SK-N-SH (cell line): ENCODE measurements at regions not wholly inside any gene's neighbourhood (a gene's known extent, or its start where the extent isn't known, plus 50 kb on each side); places are given as distances from the start of the nearest gene placed in this dataset.

Experiments
- CTCF ChIA-PET: fragments of 300-600, 350-600 bp; formaldehyde crosslinking; extraction: SDS; loops from one replicate; lab custom pipeline; 2021; lab: Yijun Ruan, JAX
- POLR2A ChIA-PET: fragments of 350-600 bp; sonication (Branson Sonifier 250); formaldehyde crosslinking; extraction: SDS; loops from one replicate; lab custom pipeline; 2020; ENCODE audit warnings: antibody characterized with exemption, inconsistent platforms; lab: Yijun Ruan, JAX
- DNase-seq: peaks from one replicate; pipeline ENCODE4 v3.0.0; 2012
- H2AFZ ChIP-seq: fragments of 200-600 bp; sonication (generic); 2 replicates; pipeline ENCODE4 v1.8.1; 2016; ENCODE audit warnings: antibody characterized with exemption, mild to moderate bottlenecking, low read depth
- H3F3A ChIP-seq: fragments of 200-600 bp; sonication (generic); replicated peaks from 2 replicates; pipeline ENCODE3; 2016; ENCODE audit warnings: antibody characterized with exemption, mild to moderate bottlenecking; ENCODE audit not compliant: insufficient read depth
- H3K27ac ChIP-seq, 2 experiments: fragments of 200-500 bp in 1 of 2; fragments of 200-600 bp in 1 of 2; sonication (Bioruptor generic) in 1 of 2; sonication (generic), shearing (Covaris generic) in 1 of 2; 2 replicates each; pipeline versions ENCODE4 v1.5.1 to v1.6.1; 2014 to 2016; ENCODE audit warnings: low read depth in 2 of 2, inconsistent platforms in 1 of 2, low read length in 1 of 2, mild to moderate bottlenecking in 1 of 2, mixed read lengths in 1 of 2
- H3K27me3 ChIP-seq: fragments of 200-600 bp; sonication (generic), shearing (Covaris generic); 2 replicates; pipeline ENCODE4 v1.6.1; 2016; ENCODE audit warnings: mixed run types; ENCODE audit not compliant: insufficient read depth
- H3K36me3 ChIP-seq, 2 experiments: fragments of 200-500 bp in 1 of 2; fragments of 200-600 bp in 1 of 2; sonication (Bioruptor generic) in 1 of 2; sonication (generic) in 1 of 2; replicated peaks in 1 of 2; 2 replicates each; pipeline versions ENCODE3 to v1.5.1; 2014 to 2016; ENCODE audit warnings: low read length in 1 of 2, mild to moderate bottlenecking in 1 of 2; ENCODE audit not compliant: insufficient read depth in 2 of 2, control insufficient read depth in 1 of 2
- H3K4me1 ChIP-seq, 2 experiments: fragments of 200-500 bp in 1 of 2; fragments of 200-600 bp in 1 of 2; sonication (Bioruptor generic) in 1 of 2; sonication (generic), shearing (Covaris generic) in 1 of 2; 2 replicates each; pipeline versions ENCODE4 v1.5.1 to v1.6.1; 2014 to 2016; ENCODE audit warnings: low read depth in 1 of 2, low read length in 1 of 2, mixed run types in 1 of 2; ENCODE audit not compliant: insufficient read depth in 2 of 2, control insufficient read depth in 1 of 2
- H3K4me2 ChIP-seq: fragments of 200-600 bp; sonication (generic), shearing (Covaris generic); 2 replicates; pipeline ENCODE4 v1.6.1; 2017; ENCODE audit warnings: mixed run types
- H3K4me3 ChIP-seq, 2 experiments: fragments of 200-500 bp in 1 of 2; fragments of 200-600 bp in 1 of 2; sonication (Bioruptor generic) in 1 of 2; sonication (generic), shearing (Covaris generic) in 1 of 2; 2 replicates each; pipeline versions ENCODE4 v1.5.1 to v1.8.1; 2014 to 2016; ENCODE audit warnings: low read depth in 2 of 2, inconsistent platforms in 1 of 2, low read length in 1 of 2, mild to moderate bottlenecking in 1 of 2, mixed read lengths in 1 of 2, moderate library complexity in 1 of 2
- H3K79me2 ChIP-seq: fragments of 200-600 bp; sonication (generic); 2 replicates; pipeline ENCODE4 v1.8.1; 2017; ENCODE audit warnings: mild to moderate bottlenecking; ENCODE audit not compliant: insufficient read depth
- H3K9ac ChIP-seq: fragments of 200-600 bp; sonication (generic); 2 replicates; pipeline ENCODE4 v1.6.1; 2017; ENCODE audit warnings: mixed run types
- H3K9me2 ChIP-seq: fragments of 200-600 bp; sonication (generic); 2 replicates; pipeline ENCODE4 v1.6.1; 2017; ENCODE audit warnings: mixed run types
- H3K9me3 ChIP-seq: fragments of 200-600 bp; sonication (generic); 2 replicates; pipeline ENCODE4 v1.6.1; 2017; ENCODE audit warnings: mixed run types, mild to moderate bottlenecking, moderate library complexity
- H4K20me1 ChIP-seq: fragments of 200-600 bp; sonication (generic); 2 replicates; pipeline ENCODE4 v1.6.1; 2017; ENCODE audit warnings: mild to moderate bottlenecking, mixed run types; ENCODE audit not compliant: insufficient read depth
- CHD2 ChIP-seq: fragments of 150-350 bp; IDR thresholded peaks from 2 replicates; pipeline ENCODE4 v1.6.1; 2018; ENCODE audit warnings: low read length; ENCODE audit not compliant: partially characterized antibody
- ELF1 ChIP-seq: IDR thresholded peaks from 2 replicates; pipeline ENCODE4 v1.4.0; 2012
- EZH2phosphoT487 ChIP-seq: fragments of 200-600 bp; sonication (generic); IDR thresholded peaks from 2 replicates; pipeline ENCODE4 v1.6.1; 2017; ENCODE audit warnings: low read depth, mixed run types, mild to moderate bottlenecking, antibody characterized with exemption, moderate library complexity, borderline replicate concordance
- GABPA ChIP-seq: IDR thresholded peaks from 2 replicates; pipeline ENCODE4 v1.4.0; 2012; ENCODE audit warnings: low read depth, mild to moderate bottlenecking
- GATA2 ChIP-seq: sonication (generic); formaldehyde crosslinking; IDR thresholded peaks from 2 replicates; pipeline ENCODE4 v1.5.0; 2020; ENCODE audit warnings: mild to moderate bottlenecking, missing genetic modification reagents
- MEF2A ChIP-seq: IDR thresholded peaks from 2 replicates; pipeline ENCODE4 v1.4.0; 2012; ENCODE audit warnings: low read depth, borderline replicate concordance
- NFIC ChIP-seq: IDR thresholded peaks from 2 replicates; pipeline ENCODE4 v1.4.0; 2012; ENCODE audit warnings: borderline replicate concordance
- NRF1 ChIP-seq: IDR thresholded peaks from 2 replicates; pipeline ENCODE4 v1.6.1; 2012; ENCODE audit warnings: low read depth, mild to moderate bottlenecking, low read length
- RAD21 ChIP-seq: IDR thresholded peaks from 2 replicates; pipeline ENCODE4 v1.6.1; 2012; ENCODE audit warnings: mild to moderate bottlenecking, low read length
- SIN3A ChIP-seq: IDR thresholded peaks from 2 replicates; pipeline ENCODE4 v1.6.1; 2012; ENCODE audit warnings: low read depth, mild to moderate bottlenecking, low read length, moderate library complexity, borderline replicate concordance
- SMC3 ChIP-seq: IDR thresholded peaks from 2 replicates; pipeline ENCODE4 v1.6.1; 2012; ENCODE audit warnings: low read depth, low read length, improper control_type of control experiment
- TAF1 ChIP-seq: IDR thresholded peaks from 2 replicates; pipeline ENCODE4 v1.6.1; 2012; ENCODE audit warnings: low read depth, mild to moderate bottlenecking, low read length, moderate library complexity, borderline replicate concordance
- TCF12 ChIP-seq: IDR thresholded peaks from 2 replicates; pipeline ENCODE4 v1.4.0; 2012
- WGBS: methylation state at CpG from one replicate; pipeline ENCODE4 v1.1.6; 2017; ENCODE audit warnings: low lambda C conversion rate; 5-methylcytosine and 5-hydroxymethylcytosine counted together
- TF ChIP-seq, protein P1 (sequence below): IDR thresholded peaks from 2 replicates; pipeline ENCODE4; 2012
- TF ChIP-seq, protein P2 (sequence below): IDR thresholded peaks from 2 replicates; pipeline ENCODE4 v1.4.0; 2012; ENCODE audit warnings: low read depth, borderline replicate concordance
- TF ChIP-seq, protein P3 (sequence below): IDR thresholded peaks from 2 replicates; pipeline ENCODE4 v1.4.0; 2012; ENCODE audit warnings: low read depth
- TF ChIP-seq, protein P4 (sequence below): fragments of 200-600 bp; sonication (generic); IDR thresholded peaks from 2 replicates; pipeline ENCODE4 v1.6.1; 2017; ENCODE audit warnings: antibody characterized with exemption, mild to moderate bottlenecking, moderate library complexity

DNA sequence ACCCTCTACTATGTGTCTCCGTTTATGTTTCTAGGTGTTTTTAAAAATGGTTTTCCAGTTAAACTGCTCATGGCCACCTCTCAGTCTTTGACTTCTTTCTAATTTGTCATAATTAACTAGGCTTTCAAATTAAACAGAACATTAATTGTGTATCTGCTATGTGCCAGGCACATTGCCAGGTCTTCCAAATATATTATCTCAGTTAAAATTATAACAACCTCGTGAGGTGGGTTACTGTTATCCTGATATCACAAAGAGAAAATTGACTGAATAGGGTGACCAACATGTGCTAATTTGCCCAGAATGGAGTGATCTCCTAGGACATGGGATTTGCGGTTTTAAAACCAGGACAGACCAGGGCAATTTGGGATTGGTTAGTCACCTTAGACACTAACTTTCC, 222.4 kb upstream of the TLE3 start:
- ChIA-PET CTCF (no interaction called here), POLR2A (no interaction called here)
- Histone ChIP-seq H3K79me2 (no peaks in the 10 kb centered on the region), H3K27me3 (no peaks in the 10 kb centered on the region), H4K20me1 (no peaks in the 10 kb centered on the region), H3K9me3 (no peaks in the 10 kb centered on the region), H2AFZ (no peak overlapping the region), H3K27ac (peak overlapping the region in 1 of 2 experiments; percentile 92; a peak in 1 of 4 replicates), H3K36me3 (no peaks in the 10 kb centered on the region), H3F3A (peaks cover 15% of the 10 kb centered on the region), H3K4me1 (peaks cover 24 to 61% of the 10 kb centered on the region in 2 experiments), H3K9ac (no peak overlapping the region), H3K4me2 (no peak overlapping the region; the same call in 1 of the 2 replicates), H3K9me2 (no peaks in the 10 kb centered on the region), H3K4me3 (no peak overlapping the region)
- no peak for DNase-seq
- TF ChIP-seq NRF1 (no peak), SMC3 (no peak), TCF12 (no peak), EZH2phosphoT487 (no peak), NFIC (no peak), MEF2A (no peak), SIN3A (no peak), CHD2 (no peak), GATA2 (CRISPR knock-in tag) (no peak), TAF1 (no peak), ELF1 (no peak), GABPA (no peak), RAD21 (no peak)
- TF ChIP-seq, protein P1, sequence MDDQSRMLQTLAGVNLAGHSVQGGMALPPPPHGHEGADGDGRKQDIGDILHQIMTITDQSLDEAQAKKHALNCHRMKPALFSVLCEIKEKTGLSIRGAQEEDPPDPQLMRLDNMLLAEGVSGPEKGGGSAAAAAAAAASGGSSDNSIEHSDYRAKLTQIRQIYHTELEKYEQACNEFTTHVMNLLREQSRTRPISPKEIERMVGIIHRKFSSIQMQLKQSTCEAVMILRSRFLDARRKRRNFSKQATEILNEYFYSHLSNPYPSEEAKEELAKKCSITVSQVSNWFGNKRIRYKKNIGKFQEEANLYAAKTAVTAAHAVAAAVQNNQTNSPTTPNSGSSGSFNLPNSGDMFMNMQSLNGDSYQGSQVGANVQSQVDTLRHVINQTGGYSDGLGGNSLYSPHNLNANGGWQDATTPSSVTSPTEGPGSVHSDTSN, result no peak
- TF ChIP-seq, protein P2, sequence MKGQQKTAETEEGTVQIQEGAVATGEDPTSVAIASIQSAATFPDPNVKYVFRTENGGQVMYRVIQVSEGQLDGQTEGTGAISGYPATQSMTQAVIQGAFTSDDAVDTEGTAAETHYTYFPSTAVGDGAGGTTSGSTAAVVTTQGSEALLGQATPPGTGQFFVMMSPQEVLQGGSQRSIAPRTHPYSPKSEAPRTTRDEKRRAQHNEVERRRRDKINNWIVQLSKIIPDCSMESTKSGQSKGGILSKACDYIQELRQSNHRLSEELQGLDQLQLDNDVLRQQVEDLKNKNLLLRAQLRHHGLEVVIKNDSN, result no peak
- TF ChIP-seq, protein P3, sequence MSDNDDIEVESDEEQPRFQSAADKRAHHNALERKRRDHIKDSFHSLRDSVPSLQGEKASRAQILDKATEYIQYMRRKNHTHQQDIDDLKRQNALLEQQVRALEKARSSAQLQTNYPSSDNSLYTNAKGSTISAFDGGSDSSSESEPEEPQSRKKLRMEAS, result no peak
- TF ChIP-seq, protein P4, sequence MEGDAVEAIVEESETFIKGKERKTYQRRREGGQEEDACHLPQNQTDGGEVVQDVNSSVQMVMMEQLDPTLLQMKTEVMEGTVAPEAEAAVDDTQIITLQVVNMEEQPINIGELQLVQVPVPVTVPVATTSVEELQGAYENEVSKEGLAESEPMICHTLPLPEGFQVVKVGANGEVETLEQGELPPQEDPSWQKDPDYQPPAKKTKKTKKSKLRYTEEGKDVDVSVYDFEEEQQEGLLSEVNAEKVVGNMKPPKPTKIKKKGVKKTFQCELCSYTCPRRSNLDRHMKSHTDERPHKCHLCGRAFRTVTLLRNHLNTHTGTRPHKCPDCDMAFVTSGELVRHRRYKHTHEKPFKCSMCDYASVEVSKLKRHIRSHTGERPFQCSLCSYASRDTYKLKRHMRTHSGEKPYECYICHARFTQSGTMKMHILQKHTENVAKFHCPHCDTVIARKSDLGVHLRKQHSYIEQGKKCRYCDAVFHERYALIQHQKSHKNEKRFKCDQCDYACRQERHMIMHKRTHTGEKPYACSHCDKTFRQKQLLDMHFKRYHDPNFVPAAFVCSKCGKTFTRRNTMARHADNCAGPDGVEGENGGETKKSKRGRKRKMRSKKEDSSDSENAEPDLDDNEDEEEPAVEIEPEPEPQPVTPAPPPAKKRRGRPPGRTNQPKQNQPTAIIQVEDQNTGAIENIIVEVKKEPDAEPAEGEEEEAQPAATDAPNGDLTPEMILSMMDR, result no peak
- 85% methylated on average over 3 of the region's 3 CpGs for WGBS
